K562 (cell line): ENCODE measurements at regions not wholly inside any gene's neighbourhood (a gene's known extent, or its start where the extent isn't known, plus 50 kb on each side); places are given as distances from the start of the nearest gene placed in this dataset.

Source experiments
- ATAC-seq: fragments of 200-7000 bp; cut with Tn5 transposase; 3 replicates; pipeline ENCODE4 v1.9.1; 2020; ENCODE audit warnings: moderate library complexity
- BruUV-seq: library from RNA; stranded (reverse); fragments of 400-500 nt; replicated peaks from 2 replicates; lab custom pipeline; 2021; lab: Mats Ljungman, UMichigan
- CTCF ChIA-PET: fragments of 300-600 bp; formaldehyde crosslinking; extraction: SDS; loops from one replicate; lab custom pipeline; 2021; ENCODE audit warnings: low intra/inter-chr PET ratio; lab: Yijun Ruan, JAX
- POLR2A ChIA-PET: fragments of 300-600, 350-650 bp; sonication (Branson Sonifier 250); formaldehyde crosslinking; extraction: SDS; loops from one replicate; lab custom pipeline; 2021; ENCODE audit warnings: antibody characterized with exemption, inconsistent platforms; lab: Yijun Ruan, JAX
- DNase-seq, 4 experiments: peaks; one replicate each; pipeline versions ENCODE4 v3.0.0 to v3.0.0-alpha.2; 2011 to 2018; ENCODE audit warnings: low spot score in 3 of 4, mixed read lengths in 3 of 4; ENCODE audit errors: extremely low read depth in 1 of 4
- FAIRE-seq: peaks from 2 replicates; lab custom pipeline; 2011; peaks lifted over from hg19 to GRCh38; lab: Jason Lieb, UNC
- H2AFZ ChIP-seq: 2 replicates; pipeline ENCODE4 v1.6.0; 2011; ENCODE audit warnings: low read depth, low read length, control low read depth, inconsistent platforms
- H3K27ac ChIP-seq: fragments of 200-600 bp; 3 replicates; pipeline ENCODE4 v1.8.0; 2011; ENCODE audit warnings: low read depth, mild to moderate bottlenecking, control low read depth, inconsistent platforms, low read length, moderate library complexity, mixed read lengths; ENCODE audit errors: extremely low read depth
- H3K27me3 ChIP-seq, 2 experiments: fragments of 300-600 bp in 1 of 2; 2 replicates in 1 of 2; 3 replicates in 1 of 2; pipeline versions ENCODE4 v1.6.0 to v1.8.0; 2011; ENCODE audit warnings: inconsistent platforms in 2 of 2, low read length in 2 of 2, mild to moderate bottlenecking in 1 of 2, mixed read lengths in 1 of 2, moderate library complexity in 1 of 2; ENCODE audit not compliant: control insufficient read depth in 2 of 2, insufficient read depth in 2 of 2
- H3K36me3 ChIP-seq: fragments of 300-600 bp; 3 replicates; pipeline ENCODE4 v1.8.0; 2011; ENCODE audit warnings: mild to moderate bottlenecking, low read length, inconsistent platforms; ENCODE audit not compliant: control insufficient read depth, insufficient read depth
- H3K4me1 ChIP-seq, 2 experiments: fragments of 200-600 bp in 1 of 2; replicated peaks in 1 of 2; 2 replicates in 1 of 2; 3 replicates in 1 of 2; pipeline versions ENCODE4 v1.5.1 to v1.8.0; 2011; ENCODE audit warnings: inconsistent platforms in 2 of 2, low read length in 2 of 2, mild to moderate bottlenecking in 1 of 2, mixed read lengths in 1 of 2, moderate library complexity in 1 of 2; ENCODE audit not compliant: control insufficient read depth in 2 of 2, insufficient read depth in 2 of 2
- H3K4me2 ChIP-seq: 2 replicates; pipeline ENCODE4 v1.6.1; 2011; ENCODE audit warnings: low read length, control low read depth, inconsistent platforms, mixed read lengths; ENCODE audit not compliant: insufficient read depth
- H3K4me3 ChIP-seq: fragments of 200-600 bp; sonication (generic), shearing (Covaris generic); 2 replicates; pipeline ENCODE4 v1.5.1; 2016; ENCODE audit warnings: control low read depth, inconsistent platforms
- H3K79me2 ChIP-seq: fragments of 200-600 bp; 3 replicates; pipeline ENCODE4 v1.8.0; 2011; ENCODE audit warnings: low read length, inconsistent platforms; ENCODE audit not compliant: control insufficient read depth, insufficient read depth
- H3K9ac ChIP-seq, 2 experiments: 2 replicates each; pipeline versions ENCODE4 v1.6.0 to v1.6.1; 2011; ENCODE audit warnings: low read depth in 2 of 2, low read length in 2 of 2, control low read depth in 1 of 2, inconsistent platforms in 1 of 2, mild to moderate bottlenecking in 1 of 2, mixed read lengths in 1 of 2; ENCODE audit not compliant: insufficient read depth in 1 of 2
- H3K9me1 ChIP-seq: one replicate; pipeline ENCODE4 v1.6.0; 2011; ENCODE audit warnings: inconsistent platforms, mild to moderate bottlenecking, low read length, moderate library complexity; ENCODE audit not compliant: control insufficient read depth, insufficient read depth
- H3K9me3 ChIP-seq: replicated peaks from 2 replicates; pipeline ENCODE4 v1.5.1; 2011; ENCODE audit warnings: low read depth, low read length, inconsistent platforms; ENCODE audit not compliant: control insufficient read depth, insufficient read depth
- H4K20me1 ChIP-seq: replicated peaks from 2 replicates; pipeline ENCODE4 v1.6.1; 2011; ENCODE audit warnings: low read length, inconsistent platforms, mixed read lengths; ENCODE audit not compliant: control insufficient read depth, insufficient read depth
- BMI1 ChIP-seq: fragments of 150-350 bp; IDR thresholded peaks from 2 replicates; pipeline ENCODE4 v1.6.1; 2014; ENCODE audit warnings: low read length
- ELF4 ChIP-seq: fragments of 450-650 bp; formaldehyde crosslinking; IDR thresholded peaks from 2 replicates; pipeline ENCODE4 v1.4.0; 2022; ENCODE audit warnings: missing genetic modification characterization
- HEY1 ChIP-seq: fragments of 250-450 bp; sonication (Bioruptor Pico); IDR thresholded peaks from 2 replicates; pipeline ENCODE4 v1.5.0; 2020; ENCODE audit warnings: mild to moderate bottlenecking, moderate library complexity, borderline replicate concordance
- JUNB ChIP-seq: fragments of 450-650 bp; formaldehyde crosslinking; conservative IDR thresholded peaks from 2 replicates; pipeline ENCODE4 v1.4.0; 2020; ENCODE audit warnings: mild to moderate bottlenecking
- POLR2B ChIP-seq: fragments of 450-650 bp; IDR thresholded peaks from 2 replicates; pipeline ENCODE4 v1.6.1; 2018; ENCODE audit warnings: low read depth; ENCODE audit not compliant: partially characterized antibody
- RBM15 ChIP-seq: fragments of 200-400 bp; formaldehyde crosslinking; IDR thresholded peaks from 2 replicates; pipeline ENCODE4 v1.6.1; 2018; ENCODE audit warnings: mild to moderate bottlenecking, low read length, moderate library complexity; ENCODE audit not compliant: insufficient read depth
- RBM17 ChIP-seq: fragments of 200-400 bp; formaldehyde crosslinking; IDR thresholded peaks from 2 replicates; pipeline ENCODE4 v1.6.1; 2017; ENCODE audit warnings: low read depth, mild to moderate bottlenecking, low read length, borderline replicate concordance
- SMAD1 ChIP-seq: fragments of 150-350 bp; IDR thresholded peaks from 2 replicates; pipeline ENCODE4 v1.6.1; 2014; ENCODE audit warnings: low read length, low read depth; ENCODE audit not compliant: partially characterized antibody
- SNRNP70 ChIP-seq: fragments of 200-400 bp; formaldehyde crosslinking; optimal IDR thresholded peaks from 2 replicates; pipeline ENCODE3; 2017; ENCODE audit warnings: low read depth, low read length
- SREBF2 ChIP-seq: sonication (generic); formaldehyde crosslinking; IDR thresholded peaks from 2 replicates; pipeline ENCODE4 v1.4.0; 2020; ENCODE audit warnings: mild to moderate bottlenecking, missing genetic modification reagents
- TCFL5 ChIP-seq: fragments of 250-450 bp; sonication (Bioruptor Pico); conservative IDR thresholded peaks from 2 replicates; pipeline ENCODE4 v1.6.1; 2021; ENCODE audit warnings: mild to moderate bottlenecking, moderate library complexity, matching md5 sums
- ZNF589 ChIP-seq: fragments of 200-800 bp; sonication (Bioruptor generic); IDR thresholded peaks from 2 replicates; pipeline ENCODE4 v1.6.1; 2016; ENCODE audit warnings: low read depth, missing genetic modification characterization, missing compliant biosample characterization
- ZNF780A ChIP-seq: fragments of 250-450 bp; sonication (Bioruptor Pico); IDR thresholded peaks from 2 replicates; pipeline ENCODE4 v1.5.0; 2021; ENCODE audit warnings: mild to moderate bottlenecking
- WGBS: fragments of 100-300 bp; shearing (Covaris generic); methylation state at CpG from one replicate; pipeline ENCODE4 v1.1.6; 2016; ENCODE audit warnings: low coverage, mixed read lengths; ENCODE audit not compliant: insufficient coverage; ENCODE audit errors: missing lambda C conversion rate; 5-methylcytosine and 5-hydroxymethylcytosine counted together
- in situ Hi-C: fragments of 300-500 bp; cut with MboI; formaldehyde crosslinking; loops from 4 replicates; pipeline ENCODE4 v1.15.0; 2018; ENCODE audit warnings: inconsistent platforms, mixed read lengths
- intact Hi-C: fragments of 100-400 bp; cut with micrococcal nuclease; formaldehyde crosslinking; loops from 2 replicates; pipeline ENCODE4 v1.14.2; 2022
- TF ChIP-seq, protein P1 (sequence below): fragments of 450-650 bp; IDR thresholded peaks from 2 replicates; pipeline ENCODE4 v1.6.1; 2016; ENCODE audit warnings: low read depth, mild to moderate bottlenecking, moderate library complexity
- TF ChIP-seq, protein P2 (sequence below): sonication (generic); formaldehyde crosslinking; IDR thresholded peaks from 2 replicates; pipeline ENCODE4 v1.5.0; 2020; ENCODE audit warnings: missing genetic modification reagents
- TF ChIP-seq, protein P3 (sequence below): fragments of 250-450 bp; sonication (Bioruptor Pico); IDR thresholded peaks from 2 replicates; pipeline ENCODE4 v1.9.0; 2021; ENCODE audit warnings: mild to moderate bottlenecking, inconsistent platforms

DNA sequence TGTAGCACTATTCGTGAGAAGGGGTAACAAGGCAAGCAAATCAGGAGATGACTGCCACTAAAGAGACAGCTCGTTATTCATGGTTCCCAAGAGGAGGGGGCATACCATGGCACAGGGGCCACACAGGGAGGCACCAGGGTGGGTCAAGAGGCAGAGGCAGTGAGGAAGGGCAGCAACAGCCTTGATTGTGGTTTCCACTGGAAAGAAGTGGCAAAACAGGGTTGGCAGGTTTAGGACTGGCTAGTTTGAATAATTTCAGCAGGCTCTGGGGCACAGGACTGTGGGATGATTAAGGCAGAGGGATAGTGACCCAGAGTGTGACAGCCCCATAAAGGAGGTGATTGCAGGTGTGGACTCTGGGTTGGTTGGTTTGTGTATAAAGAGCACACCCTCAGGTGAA, 188.9 kb downstream of the CBLN1 start:
- TF ChIP-seq ZNF589 (CRISPR knock-in tag): no peak
- TF ChIP-seq HEY1 (CRISPR knock-in tag): no peak
- no peak for TF ChIP-seq RBM17
- no peak for TF ChIP-seq SREBF2 (CRISPR knock-in tag)
- no peak for TF ChIP-seq POLR2B
- no peak for TF ChIP-seq ZNF780A (CRISPR knock-in tag)
- TF ChIP-seq, protein P1, sequence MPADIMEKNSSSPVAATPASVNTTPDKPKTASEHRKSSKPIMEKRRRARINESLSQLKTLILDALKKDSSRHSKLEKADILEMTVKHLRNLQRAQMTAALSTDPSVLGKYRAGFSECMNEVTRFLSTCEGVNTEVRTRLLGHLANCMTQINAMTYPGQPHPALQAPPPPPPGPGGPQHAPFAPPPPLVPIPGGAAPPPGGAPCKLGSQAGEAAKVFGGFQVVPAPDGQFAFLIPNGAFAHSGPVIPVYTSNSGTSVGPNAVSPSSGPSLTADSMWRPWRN: no peak
- TF ChIP-seq SNRNP70: no peak
- no peak for TF ChIP-seq ELF4 (CRISPR knock-in tag)
- TF ChIP-seq RBM15: no peak
- no peak for TF ChIP-seq BMI1
- TF ChIP-seq SMAD1: no peak
- TF ChIP-seq, protein P2, sequence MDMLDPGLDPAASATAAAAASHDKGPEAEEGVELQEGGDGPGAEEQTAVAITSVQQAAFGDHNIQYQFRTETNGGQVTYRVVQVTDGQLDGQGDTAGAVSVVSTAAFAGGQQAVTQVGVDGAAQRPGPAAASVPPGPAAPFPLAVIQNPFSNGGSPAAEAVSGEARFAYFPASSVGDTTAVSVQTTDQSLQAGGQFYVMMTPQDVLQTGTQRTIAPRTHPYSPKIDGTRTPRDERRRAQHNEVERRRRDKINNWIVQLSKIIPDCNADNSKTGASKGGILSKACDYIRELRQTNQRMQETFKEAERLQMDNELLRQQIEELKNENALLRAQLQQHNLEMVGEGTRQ: no peak
- TF ChIP-seq, protein P3, sequence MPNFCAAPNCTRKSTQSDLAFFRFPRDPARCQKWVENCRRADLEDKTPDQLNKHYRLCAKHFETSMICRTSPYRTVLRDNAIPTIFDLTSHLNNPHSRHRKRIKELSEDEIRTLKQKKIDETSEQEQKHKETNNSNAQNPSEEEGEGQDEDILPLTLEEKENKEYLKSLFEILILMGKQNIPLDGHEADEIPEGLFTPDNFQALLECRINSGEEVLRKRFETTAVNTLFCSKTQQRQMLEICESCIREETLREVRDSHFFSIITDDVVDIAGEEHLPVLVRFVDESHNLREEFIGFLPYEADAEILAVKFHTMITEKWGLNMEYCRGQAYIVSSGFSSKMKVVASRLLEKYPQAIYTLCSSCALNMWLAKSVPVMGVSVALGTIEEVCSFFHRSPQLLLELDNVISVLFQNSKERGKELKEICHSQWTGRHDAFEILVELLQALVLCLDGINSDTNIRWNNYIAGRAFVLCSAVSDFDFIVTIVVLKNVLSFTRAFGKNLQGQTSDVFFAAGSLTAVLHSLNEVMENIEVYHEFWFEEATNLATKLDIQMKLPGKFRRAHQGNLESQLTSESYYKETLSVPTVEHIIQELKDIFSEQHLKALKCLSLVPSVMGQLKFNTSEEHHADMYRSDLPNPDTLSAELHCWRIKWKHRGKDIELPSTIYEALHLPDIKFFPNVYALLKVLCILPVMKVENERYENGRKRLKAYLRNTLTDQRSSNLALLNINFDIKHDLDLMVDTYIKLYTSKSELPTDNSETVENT (CRISPR knock-in tag): no peak
- no peak for TF ChIP-seq JUNB (CRISPR knock-in tag)
- no peak for TF ChIP-seq TCFL5 (CRISPR knock-in tag)
- TF ChIP-seq, all 486 proteins: peak for 0
- Histone ChIP-seq H3K4me2 (no peak overlapping the region), H3K9ac (no peak overlapping the region), H2AFZ (no peak overlapping the region), H3K36me3 (no peaks in the 10 kb centered on the region), H4K20me1 (no peaks in the 10 kb centered on the region), H3K27ac (no peak overlapping the region), H3K9me1 (no peaks in the 10 kb centered on the region), H3K4me3 (no peak overlapping the region), H3K27me3 (no peaks in the 10 kb centered on the region), H3K4me1 (no peaks in the 10 kb centered on the region), H3K79me2 (no peaks in the 10 kb centered on the region), H3K9me3 (no peaks in the 10 kb centered on the region)
- intact Hi-C loops (no loop called here), in situ Hi-C loops (no loop called here)
- CTCF ChIA-PET: no interaction called here
- WGBS: 0% methylated on average over 2 of the region's 2 CpGs
- BruUV-seq: no TSS peak
- DNase-seq (no peak), FAIRE-seq (no peak), ATAC-seq (no peak)
- POLR2A ChIA-PET: no interaction called here
